ENCODE measurements at regions not wholly inside any gene's neighbourhood (a gene's known extent, or its start where the extent isn't known, plus 50 kb on each side); places are given as distances from the start of the nearest gene placed in this dataset.

GRCh38 chr3:23106666-23107065 lies 96.5 kb upstream of the UBE2E2 start:
- intact Hi-C loops (cut with DNase I; ENCODE audit: low total_unique reads) (no loop called here), in situ Hi-C loops (cut with MboI; ENCODE audit: low pct_ligation_motif_present in 1 of 4, low pct_unique_long_range_greater_than_20kb in 1 of 4, low sequenced_read_pairs in 3 of 4) (no loop called here)
- H3K4me1 ChIP-seq: no peaks in the 10 kb centered on the region
- WGBS, 2 donors (ENCODE audit: low coverage in 1 of 2): 89 to 100% methylated on average over 3 of the region's 3 CpGs
- H3K9me3 ChIP-seq: no peaks in the 10 kb centered on the region
- H3K27me3 ChIP-seq: no peaks in the 10 kb centered on the region
- no peak overlapping the region for H3K27ac ChIP-seq
- no peaks in the 10 kb centered on the region for H3K36me3 ChIP-seq
- no peak for DNase-seq
- H3K4me3 ChIP-seq: no peak overlapping the region
- no peak for TF ChIP-seq CTCF (IDR thresholded peaks at IDR 0.05)
- TF ChIP-seq POLR2A (IDR thresholded peaks at IDR 0.05): no peak
- TF ChIP-seq EP300 (IDR thresholded peaks at IDR 0.05; ENCODE audit: low read depth): no peak
- no peak for TF ChIP-seq POLR2AphosphoS5 (IDR thresholded peaks at IDR 0.05)

GRCh38 chr3:23107221-23107620 lies 95.9 kb upstream of the UBE2E2 start:
- no peaks in the 10 kb centered on the region for H3K36me3 ChIP-seq
- no peak overlapping the region for H3K4me3 ChIP-seq
- H3K4me1 ChIP-seq: no peaks in the 10 kb centered on the region
- in situ Hi-C loops (cut with MboI; ENCODE audit: low pct_ligation_motif_present in 1 of 4, low pct_unique_long_range_greater_than_20kb in 1 of 4, low sequenced_read_pairs in 3 of 4) (no loop called here), intact Hi-C loops (cut with DNase I; ENCODE audit: low total_unique reads) (no loop called here)
- no peaks in the 10 kb centered on the region for H3K9me3 ChIP-seq
- DNase-seq: no peak
- TF ChIP-seq POLR2AphosphoS5 (IDR thresholded peaks at IDR 0.05) (no peak), CTCF (IDR thresholded peaks at IDR 0.05) (no peak), EP300 (IDR thresholded peaks at IDR 0.05; ENCODE audit: low read depth) (no peak), POLR2A (IDR thresholded peaks at IDR 0.05) (no peak)
- H3K27ac ChIP-seq: no peak overlapping the region
- no peaks in the 10 kb centered on the region for H3K27me3 ChIP-seq

- H3K9me3 ChIP-seq: no peaks in the 10 kb centered on the region
- DNase-seq: no peak
- H3K27me3 ChIP-seq: no peaks in the 10 kb centered on the region
- 81 to 89% methylated on average over 3 of the region's 3 CpGs for WGBS, 2 donors (ENCODE audit: low coverage in 1 of 2)
- no peak for TF ChIP-seq EP300 (IDR thresholded peaks at IDR 0.05; ENCODE audit: low read depth)
- no peak for TF ChIP-seq POLR2AphosphoS5 (IDR thresholded peaks at IDR 0.05)
- TF ChIP-seq POLR2A (IDR thresholded peaks at IDR 0.05): no peak
- no peak for TF ChIP-seq CTCF (IDR thresholded peaks at IDR 0.05)
- peaks cover 0 to 11% (median 4%) of the 10 kb centered on the region in 4 donors for H3K4me1 ChIP-seq
- no peak overlapping the region for H3K27ac ChIP-seq
- intact Hi-C loops (cut with DNase I; ENCODE audit: low total_unique reads): no loop called here
- no peaks in the 10 kb centered on the region for H3K36me3 ChIP-seq
- in situ Hi-C loops (cut with MboI; ENCODE audit: low pct_ligation_motif_present in 1 of 4, low pct_unique_long_range_greater_than_20kb in 1 of 4, low sequenced_read_pairs in 3 of 4): no loop called here
- no peak overlapping the region for H3K4me3 ChIP-seq
These were observed 94.6 kb upstream of the UBE2E2 start for GRCh38 chr3:23108451-23109057.

- H3K27me3 ChIP-seq: no peaks in the 10 kb centered on the region
- intact Hi-C loops (cut with DNase I; ENCODE audit: low total_unique reads): no loop called here
- 66 to 89% methylated on average over 3 to 6 of the region's 6 CpGs for WGBS, 2 donors (ENCODE audit: low coverage in 1 of 2)
These were observed 91.8 kb upstream of the UBE2E2 start for GRCh38 chr3:23111286-23111685.

GRCh38 chr3:23111797-23112196 lies 91.3 kb upstream of the UBE2E2 start:
- in situ Hi-C loops (cut with MboI; ENCODE audit: low pct_ligation_motif_present in 1 of 4, low pct_unique_long_range_greater_than_20kb in 1 of 4, low sequenced_read_pairs in 3 of 4): no loop called here
- 80 to 89% methylated on average over 1 to 3 of the region's 3 CpGs for WGBS, 2 donors (ENCODE audit: low coverage in 1 of 2)
- intact Hi-C loops (cut with DNase I; ENCODE audit: low total_unique reads): no loop called here
- Histone ChIP-seq H3K27me3 (no peaks in the 10 kb centered on the region), H3K27ac (no peak overlapping the region), H3K36me3 (no peaks in the 10 kb centered on the region), H3K4me1 (peaks cover 0 to 43% (median 22%) of the 10 kb centered on the region in 4 donors), H3K9me3 (no peaks in the 10 kb centered on the region), H3K4me3 (no peak overlapping the region)
- no peak for TF ChIP-seq POLR2AphosphoS5 (IDR thresholded peaks at IDR 0.05)
- TF ChIP-seq POLR2A (IDR thresholded peaks at IDR 0.05): no peak
- TF ChIP-seq EP300 (IDR thresholded peaks at IDR 0.05; ENCODE audit: low read depth): no peak
- TF ChIP-seq CTCF (IDR thresholded peaks at IDR 0.05): no peak
- DNase-seq: no peak

More at GRCh38 chr3:23111286-23111685, 91.8 kb upstream of the UBE2E2 start:
- H3K36me3 ChIP-seq: no peaks in the 10 kb centered on the region
- H3K9me3 ChIP-seq: no peaks in the 10 kb centered on the region
- no peak for TF ChIP-seq POLR2AphosphoS5 (IDR thresholded peaks at IDR 0.05)
- in situ Hi-C loops (cut with MboI; ENCODE audit: low pct_ligation_motif_present in 1 of 4, low pct_unique_long_range_greater_than_20kb in 1 of 4, low sequenced_read_pairs in 3 of 4): no loop called here
- H3K27ac ChIP-seq: no peak overlapping the region
- H3K4me1 ChIP-seq: peaks cover 0 to 38% (median 21%) of the 10 kb centered on the region in 4 donors
- H3K4me3 ChIP-seq: no peak overlapping the region
- no peak for DNase-seq
